SK-N-SH treated with all-trans-retinoic acid at 6 μM for 48 hours (cell line): ENCODE measurements at regions not wholly inside any gene's neighbourhood (a gene's known extent, or its start where the extent isn't known, plus 50 kb on each side); places are given as distances from the start of the nearest gene placed in this dataset.

ENCODE experiments used
- ATAC-seq: fragments of 200-7000 bp; cut with Tn5 transposase; 3 replicates; pipeline ENCODE4 v1.9.1; 2020; ENCODE audit warnings: mild to moderate bottlenecking, moderate library complexity
- ARNTL ChIP-seq: fragments of 450-650 bp; formaldehyde crosslinking; IDR thresholded peaks from 2 replicates; pipeline ENCODE4 v1.5.0; 2020; ENCODE audit warnings: low read depth, mild to moderate bottlenecking, moderate library complexity, borderline replicate concordance
- CREB5 ChIP-seq: fragments of 250-450 bp; sonication (Bioruptor Pico); IDR thresholded peaks from 2 replicates; pipeline ENCODE4 v1.5.1; 2020; ENCODE audit warnings: low read depth, mild to moderate bottlenecking, moderate library complexity
- ESRRG ChIP-seq: fragments of 250-450 bp; sonication (Bioruptor Pico); IDR thresholded peaks from 2 replicates; pipeline ENCODE4 v1.6.1; 2021; ENCODE audit warnings: mild to moderate bottlenecking
- GLIS3 ChIP-seq: fragments of 250-450 bp; sonication (Bioruptor Pico); IDR thresholded peaks from 2 replicates; pipeline ENCODE4 v1.5.0; 2020; ENCODE audit warnings: mild to moderate bottlenecking, moderate library complexity
- ISL1 ChIP-seq: fragments of 250-450 bp; sonication (Bioruptor Pico); IDR thresholded peaks from 2 replicates; pipeline ENCODE4 v2.1.2; 2022; ENCODE audit warnings: mild to moderate bottlenecking, moderate library complexity
- OSR1 ChIP-seq: fragments of 250-450 bp; sonication (Bioruptor Pico); IDR thresholded peaks from 2 replicates; pipeline ENCODE4 v1.8.0; 2022; ENCODE audit warnings: moderate library complexity, mild to moderate bottlenecking, inconsistent platforms
- POU6F1 ChIP-seq: fragments of 250-450 bp; sonication (Bioruptor Pico); IDR thresholded peaks from 2 replicates; pipeline ENCODE4 v1.8.0; 2021; ENCODE audit warnings: low read depth, mild to moderate bottlenecking, moderate library complexity, borderline replicate concordance
- PPARA ChIP-seq: fragments of 250-450 bp; sonication (Bioruptor Pico); IDR thresholded peaks from 2 replicates; pipeline ENCODE4 v1.5.0; 2020; ENCODE audit warnings: mild to moderate bottlenecking, borderline replicate concordance
- RARB ChIP-seq: fragments of 250-450 bp; sonication (Bioruptor Pico); IDR thresholded peaks from 2 replicates; pipeline ENCODE4 v1.8.0; 2021; ENCODE audit warnings: mild to moderate bottlenecking, moderate library complexity
- SNAI2 ChIP-seq: fragments of 250-450 bp; sonication (Bioruptor Pico); IDR thresholded peaks from 2 replicates; pipeline ENCODE4 v1.5.0; 2020; ENCODE audit warnings: mild to moderate bottlenecking, moderate library complexity
- TCF4 ChIP-seq: fragments of 250-450 bp; sonication (Bioruptor Pico); IDR thresholded peaks from 2 replicates; pipeline ENCODE4 v1.8.0; 2021; ENCODE audit warnings: mild to moderate bottlenecking, moderate library complexity, borderline replicate concordance
- TOX ChIP-seq: fragments of 250-450 bp; sonication (Bioruptor Pico); IDR thresholded peaks from 2 replicates; pipeline ENCODE4 v1.8.0; 2021; ENCODE audit warnings: mild to moderate bottlenecking, moderate library complexity, borderline replicate concordance
- TSHZ2 ChIP-seq: fragments of 250-450 bp; sonication (Bioruptor Pico); IDR thresholded peaks from 2 replicates; pipeline ENCODE4 v1.5.0; 2020; ENCODE audit warnings: mild to moderate bottlenecking, moderate library complexity
- ZC3H10 ChIP-seq: fragments of 250-450 bp; sonication (Bioruptor Pico); IDR thresholded peaks from 2 replicates; pipeline ENCODE4 v1.5.1; 2021; ENCODE audit warnings: mild to moderate bottlenecking, moderate library complexity
- ZFP3 ChIP-seq: fragments of 250-450 bp; sonication (Bioruptor Pico); IDR thresholded peaks from 2 replicates; pipeline ENCODE4 v1.5.0; 2020; ENCODE audit warnings: mild to moderate bottlenecking, moderate library complexity
- ZFP30 ChIP-seq: fragments of 450-650 bp; formaldehyde crosslinking; IDR thresholded peaks from 2 replicates; pipeline ENCODE4 v1.5.0; 2022; ENCODE audit warnings: mild to moderate bottlenecking, moderate library complexity
- ZNF565 ChIP-seq: fragments of 450-650 bp; formaldehyde crosslinking; conservative IDR thresholded peaks from 2 replicates; pipeline ENCODE4 v1.5.0; 2020; ENCODE audit warnings: low read depth, mild to moderate bottlenecking, moderate library complexity
- ZNF70 ChIP-seq: fragments of 450-650 bp; formaldehyde crosslinking; IDR thresholded peaks from 2 replicates; pipeline ENCODE4 v1.5.0; 2020; ENCODE audit warnings: mild to moderate bottlenecking, moderate library complexity
- ZNF8 ChIP-seq: fragments of 450-650 bp; formaldehyde crosslinking; IDR thresholded peaks from 2 replicates; pipeline ENCODE4 v1.5.0; 2020; ENCODE audit warnings: mild to moderate bottlenecking, moderate library complexity
- TF ChIP-seq, protein P1 (sequence below): fragments of 250-450 bp; sonication (Bioruptor Pico); IDR thresholded peaks from 2 replicates; pipeline ENCODE4 v1.8.0; 2020; ENCODE audit warnings: mild to moderate bottlenecking, moderate library complexity, borderline replicate concordance
- TF ChIP-seq, protein P2 (sequence below): fragments of 250-450 bp; sonication (Bioruptor Pico); IDR thresholded peaks from 2 replicates; pipeline ENCODE4 v1.5.1; 2021; ENCODE audit warnings: mild to moderate bottlenecking, moderate library complexity

DNA sequence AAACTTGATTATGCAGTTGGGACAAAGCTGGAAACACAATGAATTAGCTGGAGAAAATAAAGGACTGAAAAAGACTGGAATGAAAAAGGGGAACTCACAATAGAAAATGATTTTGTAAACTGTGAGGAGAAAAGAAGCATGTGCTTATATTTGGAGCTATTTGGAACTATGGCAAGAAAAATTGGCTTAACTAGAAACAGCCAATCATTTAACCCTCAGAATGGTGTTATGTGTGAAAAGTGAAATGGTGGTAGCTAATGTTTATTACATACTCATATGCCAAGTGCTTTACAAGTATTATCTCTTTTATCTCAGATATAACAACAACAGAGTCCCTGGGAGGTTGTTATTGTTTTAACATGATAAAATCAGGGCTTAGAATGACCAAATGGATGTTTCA lies 583.1 kb upstream of the SEL1L start:
- ATAC-seq: no peak
- TF ChIP-seq TSHZ2: no peak
- TF ChIP-seq RARB (CRISPR knock-in tag): no peak
- no peak for TF ChIP-seq ESRRG (CRISPR knock-in tag)
- TF ChIP-seq ZNF565 (CRISPR knock-in tag): no peak
- TF ChIP-seq, protein P1, sequence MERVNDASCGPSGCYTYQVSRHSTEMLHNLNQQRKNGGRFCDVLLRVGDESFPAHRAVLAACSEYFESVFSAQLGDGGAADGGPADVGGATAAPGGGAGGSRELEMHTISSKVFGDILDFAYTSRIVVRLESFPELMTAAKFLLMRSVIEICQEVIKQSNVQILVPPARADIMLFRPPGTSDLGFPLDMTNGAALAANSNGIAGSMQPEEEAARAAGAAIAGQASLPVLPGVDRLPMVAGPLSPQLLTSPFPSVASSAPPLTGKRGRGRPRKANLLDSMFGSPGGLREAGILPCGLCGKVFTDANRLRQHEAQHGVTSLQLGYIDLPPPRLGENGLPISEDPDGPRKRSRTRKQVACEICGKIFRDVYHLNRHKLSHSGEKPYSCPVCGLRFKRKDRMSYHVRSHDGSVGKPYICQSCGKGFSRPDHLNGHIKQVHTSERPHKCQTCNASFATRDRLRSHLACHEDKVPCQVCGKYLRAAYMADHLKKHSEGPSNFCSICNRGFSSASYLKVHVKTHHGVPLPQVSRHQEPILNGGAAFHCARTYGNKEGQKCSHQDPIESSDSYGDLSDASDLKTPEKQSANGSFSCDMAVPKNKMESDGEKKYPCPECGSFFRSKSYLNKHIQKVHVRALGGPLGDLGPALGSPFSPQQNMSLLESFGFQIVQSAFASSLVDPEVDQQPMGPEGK (CRISPR knock-in tag): no peak
- no peak for TF ChIP-seq POU6F1
- TF ChIP-seq ZNF8 (CRISPR knock-in tag): no peak
- no peak for TF ChIP-seq ZFP30 (CRISPR knock-in tag)
- TF ChIP-seq PPARA: no peak
- TF ChIP-seq SNAI2 (CRISPR knock-in tag): no peak
- TF ChIP-seq ZFP3 (CRISPR knock-in tag): no peak
- no peak for TF ChIP-seq CREB5 (CRISPR knock-in tag)
- no peak for TF ChIP-seq ZC3H10 (CRISPR knock-in tag)
- no peak for TF ChIP-seq ZNF70 (CRISPR knock-in tag)

DNA sequence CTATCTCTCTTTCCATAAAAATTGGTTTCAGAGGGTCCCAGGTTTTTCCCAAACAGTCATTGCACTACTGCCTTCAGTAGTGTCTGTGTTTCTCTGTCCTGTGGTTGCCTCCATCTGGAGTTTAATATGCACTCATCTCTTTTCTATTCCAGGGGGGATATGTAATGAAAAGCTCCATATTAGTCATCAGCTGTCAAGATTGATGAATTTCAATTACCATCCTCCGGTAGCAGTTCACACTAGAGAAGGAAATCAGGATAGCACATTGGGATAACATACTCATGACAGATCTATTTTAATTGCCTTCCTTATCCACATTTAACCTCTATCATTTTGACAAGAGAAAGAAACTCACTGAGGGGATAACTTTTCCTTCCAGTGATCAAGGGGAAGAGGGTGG lies 589.0 kb upstream of the SEL1L start:
- TF ChIP-seq ZFP3 (CRISPR knock-in tag) (no peak), CREB5 (CRISPR knock-in tag) (no peak), ISL1 (CRISPR knock-in tag) (no peak), TCF4 (CRISPR knock-in tag) (no peak), SNAI2 (CRISPR knock-in tag) (no peak)
- no peak for ATAC-seq

- ATAC-seq: no peak
- TF ChIP-seq OSR1 (CRISPR knock-in tag) (no peak), ZC3H10 (CRISPR knock-in tag) (no peak), TCF4 (CRISPR knock-in tag) (no peak), SNAI2 (CRISPR knock-in tag) (no peak), TOX (CRISPR knock-in tag) (no peak), ZNF565 (CRISPR knock-in tag) (no peak), PPARA (no peak), ARNTL (no peak), ESRRG (CRISPR knock-in tag) (no peak), GLIS3 (CRISPR knock-in tag) (no peak)
- TF ChIP-seq, protein P2, sequence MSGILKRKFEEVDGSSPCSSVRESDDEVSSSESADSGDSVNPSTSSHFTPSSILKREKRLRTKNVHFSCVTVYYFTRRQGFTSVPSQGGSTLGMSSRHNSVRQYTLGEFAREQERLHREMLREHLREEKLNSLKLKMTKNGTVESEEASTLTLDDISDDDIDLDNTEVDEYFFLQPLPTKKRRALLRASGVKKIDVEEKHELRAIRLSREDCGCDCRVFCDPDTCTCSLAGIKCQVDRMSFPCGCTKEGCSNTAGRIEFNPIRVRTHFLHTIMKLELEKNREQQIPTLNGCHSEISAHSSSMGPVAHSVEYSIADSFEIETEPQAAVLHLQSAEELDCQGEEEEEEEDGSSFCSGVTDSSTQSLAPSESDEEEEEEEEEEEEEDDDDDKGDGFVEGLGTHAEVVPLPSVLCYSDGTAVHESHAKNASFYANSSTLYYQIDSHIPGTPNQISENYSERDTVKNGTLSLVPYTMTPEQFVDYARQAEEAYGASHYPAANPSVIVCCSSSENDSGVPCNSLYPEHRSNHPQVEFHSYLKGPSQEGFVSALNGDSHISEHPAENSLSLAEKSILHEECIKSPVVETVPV (CRISPR knock-in tag): no peak
- TF ChIP-seq, protein P1 (CRISPR knock-in tag): no peak
Measured at GRCh38 chr14:82124511-82124910, 590.9 kb upstream of the SEL1L start.
